ENCODE measurements at regions not wholly inside any gene's neighbourhood (a gene's known extent, or its start where the extent isn't known, plus 50 kb on each side); places are given as distances from the start of the nearest gene placed in this dataset.
A peak's percentile ranks its signal among the peaks of the same experiment; 100 is the strongest.
"Not testable (repeated sequence)": the region's sequence is repeated elsewhere in the genome, so short reads cannot be mapped to it uniquely, and the experiment has no call there.

DNA sequence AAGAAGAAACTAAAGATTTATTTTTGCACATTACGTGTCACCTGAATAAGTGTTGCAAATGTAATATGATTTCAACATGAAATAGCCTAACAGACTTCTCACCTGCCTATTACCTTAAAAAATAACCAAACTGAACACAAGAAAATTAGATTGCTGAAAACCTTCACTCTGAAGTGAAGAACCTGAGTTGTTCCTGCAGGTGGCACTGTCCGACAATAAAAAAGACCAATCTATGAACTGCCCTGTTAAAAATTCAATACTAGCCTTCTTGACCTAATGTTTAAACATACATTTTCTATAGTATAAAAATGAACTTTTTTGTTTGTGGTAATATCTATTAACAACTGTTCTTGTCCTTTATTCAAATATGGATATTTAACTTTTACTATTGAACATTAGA, 69.2 kb upstream of the PNPLA4 start:
- TF ChIP-seq, protein P1, sequence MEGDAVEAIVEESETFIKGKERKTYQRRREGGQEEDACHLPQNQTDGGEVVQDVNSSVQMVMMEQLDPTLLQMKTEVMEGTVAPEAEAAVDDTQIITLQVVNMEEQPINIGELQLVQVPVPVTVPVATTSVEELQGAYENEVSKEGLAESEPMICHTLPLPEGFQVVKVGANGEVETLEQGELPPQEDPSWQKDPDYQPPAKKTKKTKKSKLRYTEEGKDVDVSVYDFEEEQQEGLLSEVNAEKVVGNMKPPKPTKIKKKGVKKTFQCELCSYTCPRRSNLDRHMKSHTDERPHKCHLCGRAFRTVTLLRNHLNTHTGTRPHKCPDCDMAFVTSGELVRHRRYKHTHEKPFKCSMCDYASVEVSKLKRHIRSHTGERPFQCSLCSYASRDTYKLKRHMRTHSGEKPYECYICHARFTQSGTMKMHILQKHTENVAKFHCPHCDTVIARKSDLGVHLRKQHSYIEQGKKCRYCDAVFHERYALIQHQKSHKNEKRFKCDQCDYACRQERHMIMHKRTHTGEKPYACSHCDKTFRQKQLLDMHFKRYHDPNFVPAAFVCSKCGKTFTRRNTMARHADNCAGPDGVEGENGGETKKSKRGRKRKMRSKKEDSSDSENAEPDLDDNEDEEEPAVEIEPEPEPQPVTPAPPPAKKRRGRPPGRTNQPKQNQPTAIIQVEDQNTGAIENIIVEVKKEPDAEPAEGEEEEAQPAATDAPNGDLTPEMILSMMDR (IDR thresholded peaks at IDR 0.05) = peak in 2 of 3 experiments; percentile 34 to 46
- no peak for TF ChIP-seq POLR2A (IDR thresholded peaks at IDR 0.05)
- Histone ChIP-seq H3K36me3 (ENCODE audit: low read depth, missing control alignments) (no peaks in the 10 kb centered on the region), H3K27ac (no peak overlapping the region), H3K4me3 (no peak overlapping the region), H3K27me3 (no peaks in the 10 kb centered on the region), H3K9me3 (no peaks in the 10 kb centered on the region), H3K4me1 (no peaks in the 10 kb centered on the region)
- WGBS, 2 donors = 29 to 59% methylated on average over 2 of the region's 2 CpGs
- peak; percentile 20 for DNase-seq
- intact Hi-C loops (cut with DNase I; ENCODE audit: low total_unique reads) = no loop called here

DNA sequence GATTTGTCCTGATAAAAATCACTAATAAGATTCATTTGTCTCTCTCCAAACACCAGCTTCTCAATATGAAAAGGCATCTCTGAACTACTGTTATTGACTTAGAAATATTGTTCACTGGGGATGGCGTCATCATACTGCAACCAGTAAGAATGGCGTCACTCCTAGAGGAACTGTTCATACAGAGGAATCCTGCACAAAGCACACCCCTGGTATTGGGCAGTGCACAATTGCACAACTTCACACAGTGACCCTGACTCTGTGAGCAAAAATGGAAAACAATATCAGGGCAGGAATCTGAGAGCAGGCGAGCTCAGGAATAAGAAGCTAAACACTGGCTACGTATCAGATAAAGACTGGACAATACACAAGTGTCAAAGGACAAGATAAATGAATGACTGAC, 66.7 kb upstream of the PNPLA4 start:
- no peaks in the 10 kb centered on the region for H3K27me3 ChIP-seq
- no peak for TF ChIP-seq POLR2A (IDR thresholded peaks at IDR 0.05)
- TF ChIP-seq, protein P1 (IDR thresholded peaks at IDR 0.05) = no peak
- no peak overlapping the region for H3K27ac ChIP-seq
- no peak overlapping the region for H3K4me3 ChIP-seq
- no peaks in the 10 kb centered on the region for H3K4me1 ChIP-seq
- H3K9me3 ChIP-seq = no peaks in the 10 kb centered on the region
- intact Hi-C loops (cut with DNase I; ENCODE audit: low total_unique reads) = no loop called here
- H3K36me3 ChIP-seq (ENCODE audit: low read depth, missing control alignments) = no peaks in the 10 kb centered on the region
- WGBS, 2 donors = 70 to 87% methylated on average over 3 to 4 of the region's 4 CpGs
- DNase-seq = no peak

DNA sequence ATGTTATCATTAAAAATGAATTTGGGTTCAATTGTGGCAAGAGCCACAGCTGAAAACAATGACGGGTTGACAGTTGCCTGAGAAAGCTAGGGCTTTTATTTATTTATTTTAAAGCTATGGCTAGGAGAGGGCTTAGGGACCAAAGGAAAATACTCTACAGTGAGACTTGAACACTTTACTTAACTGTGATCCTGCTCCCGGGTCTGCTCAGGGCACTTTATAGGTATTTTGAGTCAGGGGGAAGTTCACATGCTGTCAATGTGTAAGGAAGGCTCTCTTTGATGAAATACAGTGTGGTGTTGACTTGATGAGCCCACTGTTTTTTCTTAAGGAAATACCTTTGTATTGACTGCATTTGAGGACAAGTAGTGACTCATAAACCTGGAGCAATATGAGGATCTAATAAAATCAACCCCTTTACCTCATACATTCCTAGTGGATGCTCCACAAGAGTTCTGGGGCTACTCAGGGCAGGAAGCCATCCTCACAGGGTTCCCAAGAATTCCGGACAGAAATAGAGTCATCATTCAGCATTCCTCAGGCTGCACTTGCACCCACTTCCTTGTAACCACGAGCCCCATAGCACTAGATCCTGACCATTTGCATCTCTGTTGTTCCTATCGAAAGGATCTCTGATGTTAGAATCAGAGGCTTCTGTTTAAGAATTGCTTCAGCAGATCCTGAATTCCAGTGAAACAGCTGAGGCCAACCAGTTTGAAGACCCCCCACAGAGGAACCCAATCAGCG, 61.0 kb upstream of the PNPLA4 start:
- H3K36me3 ChIP-seq (ENCODE audit: low read depth, missing control alignments); H3K27me3 ChIP-seq; H3K4me3 ChIP-seq; H3K4me1 ChIP-seq; H3K27ac ChIP-seq; DNase-seq; H3K9me3 ChIP-seq; intact Hi-C loops (cut with DNase I; ENCODE audit: low total_unique reads): not testable (repeated sequence)
- 81 to 83% methylated on average over 3 to 6 of the region's 6 CpGs for WGBS, 2 donors

DNA sequence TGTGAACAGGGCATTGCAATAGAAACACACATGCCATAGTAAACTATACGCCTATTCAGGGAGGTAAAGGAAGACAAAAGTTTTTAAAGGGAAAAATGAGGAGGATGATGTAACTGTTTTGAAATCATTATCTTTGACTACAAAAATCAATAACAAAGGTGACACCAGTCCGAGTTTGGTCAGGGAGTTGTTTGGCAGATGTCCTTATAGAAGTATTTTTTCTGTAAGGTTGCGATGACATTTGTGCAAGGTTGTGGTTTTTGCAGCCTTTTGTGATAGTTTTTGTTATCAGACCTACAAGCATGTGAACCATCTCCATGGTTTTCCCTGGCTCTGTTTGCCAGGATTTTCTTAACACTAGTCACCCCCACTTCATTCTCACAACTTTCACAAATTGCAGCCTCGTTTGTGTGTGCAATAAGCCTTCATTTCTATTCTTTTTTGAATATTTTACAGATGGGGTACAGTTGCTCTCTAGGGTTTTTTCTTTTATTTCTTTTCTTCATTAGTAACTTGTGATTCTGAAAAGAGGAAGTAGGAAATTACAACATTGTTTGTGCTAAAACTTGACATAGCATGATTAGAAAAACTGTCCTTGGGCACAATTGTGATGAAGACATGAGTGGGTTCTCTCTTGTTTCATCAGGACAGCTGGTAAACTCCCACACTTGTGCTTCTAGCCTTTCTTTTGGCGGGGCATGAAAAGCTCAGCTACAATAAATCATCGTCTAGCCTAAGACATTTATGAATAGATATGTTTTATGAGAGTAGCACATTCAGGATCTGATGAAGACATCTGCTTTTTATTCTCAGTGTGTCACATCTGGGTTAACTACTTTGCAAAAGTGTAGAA, 60.2 kb upstream of the PNPLA4 start:
- no peaks in the 10 kb centered on the region for H3K9me3 ChIP-seq
- TF ChIP-seq POLR2A (IDR thresholded peaks at IDR 0.05) = no peak
- TF ChIP-seq, protein P1 (IDR thresholded peaks at IDR 0.05) = no peak
- no peak for DNase-seq
- no peaks in the 10 kb centered on the region for H3K4me1 ChIP-seq
- WGBS, 2 donors = 51% methylated on average over 6 of the region's 6 CpGs
- H3K27me3 ChIP-seq = no peaks in the 10 kb centered on the region
- no peak overlapping the region for H3K4me3 ChIP-seq
- intact Hi-C loops (cut with DNase I; ENCODE audit: low total_unique reads) = no loop called here
- H3K27ac ChIP-seq = no peak overlapping the region
- H3K36me3 ChIP-seq (ENCODE audit: low read depth, missing control alignments) = no peaks in the 10 kb centered on the region

DNA sequence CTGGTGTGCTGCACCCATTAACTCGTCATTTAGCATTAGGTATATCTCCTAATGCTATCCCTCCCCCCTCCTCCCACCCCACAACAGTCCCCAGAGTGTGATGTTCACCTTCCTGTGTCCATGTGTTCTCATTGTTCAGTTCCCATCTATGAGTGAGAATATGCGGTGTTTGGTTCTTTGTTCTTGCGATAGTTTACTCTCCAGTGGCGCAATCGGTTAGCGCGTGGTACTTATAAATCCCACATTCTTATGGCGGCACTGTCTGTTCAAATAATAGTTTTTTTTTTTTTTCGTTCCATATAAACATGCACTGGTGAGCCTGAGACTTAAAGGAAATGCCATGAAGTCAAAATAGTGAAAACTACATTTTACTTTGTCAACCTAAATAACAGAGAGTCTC, 59.5 kb upstream of the PNPLA4 start:
- DNase-seq; H3K4me3 ChIP-seq; H3K36me3 ChIP-seq (ENCODE audit: low read depth, missing control alignments); H3K27ac ChIP-seq; H3K9me3 ChIP-seq; H3K27me3 ChIP-seq; H3K4me1 ChIP-seq; intact Hi-C loops (cut with DNase I; ENCODE audit: low total_unique reads): not testable (repeated sequence)
- WGBS, 2 donors = 92% methylated on average over 9 of the region's 9 CpGs
